Vagina (tissue), 2 donors: ENCODE measurements at regions not wholly inside any gene's neighbourhood (a gene's known extent, or its start where the extent isn't known, plus 50 kb on each side); places are given as distances from the start of the nearest gene placed in this dataset.

Experiments
- POLR2AphosphoS5 ChIP-seq, 2 donors: sonication (generic); formaldehyde crosslinking; IDR thresholded peaks; one replicate each; pipeline ENCODE4 v1.9.0; 2017; ENCODE audit warnings: antibody characterized with exemption in 2 of 2, mild to moderate bottlenecking in 2 of 2, low read depth in 1 of 2; ENCODE audit not compliant: insufficient read depth in 1 of 2
- TF ChIP-seq, protein P1 (sequence below), 3 experiments: fragments of 450-650 bp in 2 of 3; fragments of 200-600 bp in 1 of 3; sonication (generic) in 1 of 3; IDR thresholded peaks; one replicate each; pipeline ENCODE4 v1.5.1; 2017 to 2019; ENCODE audit warnings: antibody characterized with exemption in 3 of 3, mild to moderate bottlenecking in 2 of 3, moderate library complexity in 2 of 3

GRCh38 chr12:24708043-24708442, 240.9 kb downstream of the BCAT1 start:
- TF ChIP-seq, protein P1, sequence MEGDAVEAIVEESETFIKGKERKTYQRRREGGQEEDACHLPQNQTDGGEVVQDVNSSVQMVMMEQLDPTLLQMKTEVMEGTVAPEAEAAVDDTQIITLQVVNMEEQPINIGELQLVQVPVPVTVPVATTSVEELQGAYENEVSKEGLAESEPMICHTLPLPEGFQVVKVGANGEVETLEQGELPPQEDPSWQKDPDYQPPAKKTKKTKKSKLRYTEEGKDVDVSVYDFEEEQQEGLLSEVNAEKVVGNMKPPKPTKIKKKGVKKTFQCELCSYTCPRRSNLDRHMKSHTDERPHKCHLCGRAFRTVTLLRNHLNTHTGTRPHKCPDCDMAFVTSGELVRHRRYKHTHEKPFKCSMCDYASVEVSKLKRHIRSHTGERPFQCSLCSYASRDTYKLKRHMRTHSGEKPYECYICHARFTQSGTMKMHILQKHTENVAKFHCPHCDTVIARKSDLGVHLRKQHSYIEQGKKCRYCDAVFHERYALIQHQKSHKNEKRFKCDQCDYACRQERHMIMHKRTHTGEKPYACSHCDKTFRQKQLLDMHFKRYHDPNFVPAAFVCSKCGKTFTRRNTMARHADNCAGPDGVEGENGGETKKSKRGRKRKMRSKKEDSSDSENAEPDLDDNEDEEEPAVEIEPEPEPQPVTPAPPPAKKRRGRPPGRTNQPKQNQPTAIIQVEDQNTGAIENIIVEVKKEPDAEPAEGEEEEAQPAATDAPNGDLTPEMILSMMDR (IDR thresholded peaks at IDR 0.05), result no peak
- TF ChIP-seq POLR2AphosphoS5 (IDR thresholded peaks at IDR 0.05; ENCODE audit: insufficient read depth in 1 of 2, low read depth in 1 of 2), result no peak
